Amniotic epithelial cell (primary cell): ENCODE measurements at regions not wholly inside any gene's neighbourhood (a gene's known extent, or its start where the extent isn't known, plus 50 kb on each side); places are given as distances from the start of the nearest gene placed in this dataset.
A peak's percentile ranks its signal among the peaks of the same experiment; 100 is the strongest.

ENCODE experiments used
- DNase-seq: peaks from one replicate; pipeline ENCODE4 v3.0.0-alpha.2; 2010; ENCODE audit warnings: low read depth

DNA sequence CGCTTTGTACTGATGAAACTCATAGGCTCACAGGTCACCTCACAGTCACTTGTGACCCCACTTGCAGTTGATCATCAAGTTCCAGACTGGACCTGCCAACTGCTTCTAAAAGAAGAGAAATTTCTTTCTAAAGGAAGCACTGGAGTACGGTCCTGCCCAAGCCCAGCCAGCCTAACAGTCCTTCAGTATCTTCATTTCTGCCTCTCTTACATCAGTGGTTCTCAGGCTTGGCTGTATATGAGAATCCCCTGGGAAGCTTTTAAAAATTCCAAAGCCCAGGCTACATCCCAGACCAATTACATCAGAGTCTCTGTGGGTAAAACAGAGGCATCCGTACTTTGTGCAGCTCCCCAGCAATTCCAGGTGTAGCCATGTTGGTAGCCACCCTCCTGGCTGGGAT lies 282.1 kb downstream of the NFIB start:
- DNase-seq: no peak

- DNase-seq: peak; percentile 96
Observed at GRCh38 chr9:14031060-14031414, 282.9 kb downstream of the NFIB start.

- DNase-seq: peak; percentile 93
Observed at GRCh38 chr9:14030375-14031059, 283.4 kb downstream of the NFIB start.

- no peak for DNase-seq
Observed at GRCh38 chr9:14029806-14030374, 284.1 kb downstream of the NFIB start.

GRCh38 chr9:14027116-14027800 lies 286.7 kb downstream of the NFIB start:
- peak; percentile 8 for DNase-seq

- DNase-seq: no peak
Observed at GRCh38 chr9:14025741-14026140, 288.2 kb downstream of the NFIB start.

DNA sequence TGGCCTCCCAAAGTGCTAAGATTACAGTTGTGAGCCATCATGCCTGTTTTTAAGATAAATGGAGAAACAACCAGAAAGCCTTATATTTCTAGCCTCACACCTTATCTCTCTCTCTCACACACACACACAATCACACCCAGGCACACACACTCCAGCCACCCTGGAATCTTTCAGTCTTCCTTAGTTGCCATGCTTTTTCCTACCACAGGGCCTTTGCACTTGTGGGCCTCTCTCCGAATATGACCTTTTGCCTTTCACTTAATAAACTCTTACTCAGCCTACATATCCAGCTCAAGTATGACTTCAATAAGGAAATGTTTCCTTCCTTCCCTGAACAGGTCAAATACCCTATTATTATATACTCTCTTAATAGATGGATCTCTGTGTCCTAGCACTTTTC lies 290.7 kb downstream of the NFIB start:
- no peak for DNase-seq

GRCh38 chr9:14021871-14022525 lies 291.9 kb downstream of the NFIB start:
- DNase-seq: peak; percentile 78

DNA sequence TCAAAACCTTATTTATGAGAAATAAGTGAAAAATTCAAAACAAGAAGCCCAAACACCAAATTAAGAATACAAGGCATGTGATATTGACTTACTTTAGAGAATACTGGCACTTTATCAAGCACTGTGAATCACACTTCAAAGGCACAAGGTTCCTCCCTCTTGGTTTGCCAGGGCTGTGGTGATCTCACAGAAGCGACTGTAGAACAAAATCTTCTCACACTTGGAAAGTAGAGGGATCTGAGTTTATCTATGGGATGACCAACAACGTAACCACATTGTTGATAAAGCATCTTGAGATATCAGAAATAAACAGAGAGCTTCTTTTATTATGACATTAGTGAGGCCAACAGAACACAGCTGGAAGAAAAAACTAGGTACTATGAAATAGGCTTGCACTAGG lies 295.9 kb downstream of the NFIB start:
- DNase-seq: peak; percentile 96

DNA sequence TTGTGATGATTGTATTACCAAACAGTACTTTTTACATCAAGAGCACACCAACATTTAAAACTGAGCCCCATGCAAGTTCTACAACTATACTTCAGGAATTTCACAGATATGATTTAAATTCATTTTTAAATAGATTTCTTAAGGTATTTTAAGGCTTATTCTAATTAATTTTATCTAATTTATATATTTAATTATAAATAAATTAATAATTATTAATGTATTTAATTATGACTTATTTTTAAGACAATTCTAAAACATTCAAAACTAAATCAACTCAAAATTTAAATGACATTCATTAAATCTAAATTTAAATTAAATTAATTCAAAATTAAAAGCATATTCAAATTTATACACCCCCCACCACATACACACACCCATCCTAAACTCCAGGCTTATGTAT lies 299.2 kb downstream of the NFIB start:
- no peak for DNase-seq

DNA sequence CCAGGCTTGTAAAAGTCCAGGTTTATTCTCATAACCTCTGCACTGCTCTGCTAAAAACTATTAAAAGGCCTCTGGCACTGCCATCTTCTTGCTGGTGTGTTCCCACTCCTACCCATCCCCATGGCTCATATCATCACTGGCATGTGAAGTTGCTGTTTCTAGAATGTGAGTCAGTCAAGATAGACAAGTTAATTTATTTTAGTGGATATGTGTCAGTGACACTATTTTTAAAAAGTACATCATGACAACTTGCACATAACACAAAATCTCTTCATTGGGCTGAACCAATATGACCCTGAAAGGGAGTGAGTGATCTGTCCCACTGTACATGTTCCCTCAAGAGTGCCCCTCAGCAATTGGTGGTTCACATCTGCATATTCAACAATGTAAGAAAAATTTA lies 299.7 kb downstream of the NFIB start:
- DNase-seq: no peak

DNA sequence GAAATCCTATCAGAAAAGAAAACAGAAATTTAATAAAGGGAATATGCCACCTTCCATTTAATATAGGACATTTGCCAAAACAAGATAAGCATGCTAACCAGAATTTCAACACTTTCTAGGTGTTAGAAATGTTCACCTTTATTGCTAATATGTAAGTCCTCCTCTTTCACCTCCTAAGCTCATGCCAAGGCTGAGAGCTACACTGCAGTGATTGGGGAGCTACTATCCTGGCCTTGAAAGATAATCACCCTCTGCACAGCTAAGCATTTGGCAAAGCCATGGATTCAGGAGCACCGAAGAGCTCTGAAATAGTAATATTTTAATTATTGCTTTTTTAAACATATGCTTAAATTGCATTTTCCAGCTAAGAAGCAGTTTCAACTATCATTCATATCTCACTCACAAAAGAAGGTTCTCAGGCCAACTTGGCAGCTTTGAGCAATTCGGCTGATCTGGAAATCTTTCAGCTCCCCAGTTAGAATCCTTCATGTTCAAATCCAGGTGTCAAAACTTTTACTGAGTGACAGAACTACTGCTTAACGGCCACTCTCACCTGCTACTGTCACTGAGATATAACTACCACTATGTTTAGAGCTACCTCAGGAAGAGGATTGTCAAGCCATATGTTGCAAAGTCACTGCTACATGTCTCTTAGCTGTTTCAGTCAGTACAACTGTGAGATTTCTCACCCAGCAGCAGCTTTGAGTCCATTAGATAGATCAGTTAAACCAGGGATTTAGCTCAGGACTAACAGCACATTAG lies 302.0 kb downstream of the NFIB start:
- no peak for DNase-seq

- no peak for DNase-seq
Observed at GRCh38 chr9:14007190-14007769, 306.7 kb downstream of the NFIB start.

GRCh38 chr9:14006386-14007187 lies 307.4 kb downstream of the NFIB start:
- DNase-seq: no peak

GRCh38 chr9:14004110-14004509 lies 309.8 kb downstream of the NFIB start:
- no peak for DNase-seq

- no peak for DNase-seq
Observed at GRCh38 chr9:13994240-13994639, 319.7 kb downstream of the NFIB start.

DNA sequence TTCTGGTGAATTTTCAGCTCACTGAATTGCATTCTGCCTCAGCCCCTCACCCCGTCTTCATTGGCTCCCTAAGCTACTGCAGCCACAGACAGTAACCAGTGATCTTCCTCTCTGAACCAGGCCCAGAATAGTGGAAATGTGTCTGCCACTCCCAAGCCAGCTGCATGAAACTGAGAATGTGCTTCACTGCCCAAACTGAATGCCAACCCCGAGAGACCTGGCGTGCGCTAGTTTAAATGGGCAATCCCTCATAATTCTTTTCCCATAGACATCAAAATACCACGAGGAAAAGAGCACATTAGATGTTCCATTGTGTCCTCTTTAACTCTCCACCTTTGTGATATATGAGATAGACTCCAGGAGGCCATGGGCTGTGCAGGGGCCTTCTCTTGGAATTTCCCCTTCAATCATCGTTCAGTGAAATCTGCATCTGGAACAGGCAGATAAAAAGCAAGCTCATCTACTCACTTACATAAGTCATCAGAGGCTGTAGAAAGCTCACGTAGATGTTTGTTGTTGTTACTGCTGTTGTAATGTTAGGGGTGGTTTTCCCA lies 320.2 kb downstream of the NFIB start:
- DNase-seq: no peak

DNA sequence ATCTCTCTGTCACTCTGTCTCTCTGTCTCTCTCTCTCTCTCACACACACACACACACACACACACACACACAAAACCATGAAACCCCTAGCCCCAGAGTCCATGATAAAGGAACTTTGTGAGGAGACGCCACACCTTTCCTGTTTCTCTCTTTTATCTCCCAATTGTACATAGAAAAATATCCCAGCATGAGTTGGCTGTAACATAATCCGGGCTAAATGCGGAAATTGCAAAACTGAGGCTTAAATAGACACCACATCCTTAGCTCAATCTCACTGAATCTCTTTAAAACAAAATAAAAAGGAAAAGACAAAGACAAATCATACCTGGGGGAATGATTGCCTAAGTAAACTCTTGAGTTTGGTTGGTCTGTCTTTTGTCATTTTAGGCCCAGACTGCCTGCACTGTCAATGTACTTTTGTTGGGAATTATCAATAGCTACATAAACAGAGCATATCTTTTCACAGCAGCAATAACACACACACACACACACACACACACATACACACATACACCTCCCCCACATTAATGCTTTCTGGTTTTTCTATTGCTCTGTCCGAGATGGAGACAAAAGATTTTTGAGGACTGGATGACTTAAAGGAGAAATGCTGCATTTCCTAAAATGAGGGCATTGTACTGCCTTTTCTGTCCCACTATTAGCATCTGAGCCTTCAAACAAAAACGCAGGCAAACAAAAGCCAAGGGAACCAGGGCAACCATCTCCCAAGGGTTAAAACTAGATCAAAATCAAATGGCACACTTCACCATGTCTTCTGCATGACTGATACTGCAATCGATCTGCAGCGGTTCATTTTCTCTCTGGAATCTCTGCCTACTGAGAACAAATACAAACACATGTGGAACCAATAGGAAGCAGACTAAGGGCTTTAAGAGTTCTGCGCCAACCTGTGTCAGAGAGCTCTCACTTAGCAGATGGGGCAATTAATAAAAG lies 321.5 kb downstream of the NFIB start:
- peak; percentile 71 for DNase-seq

- DNase-seq: no peak
Observed at GRCh38 chr9:13991395-13991794, 322.5 kb downstream of the NFIB start.

- no peak for DNase-seq
Observed at GRCh38 chr9:13990994-13991393, 322.9 kb downstream of the NFIB start.
